Mammary epithelial cell (primary cell): ENCODE measurements at regions not wholly inside any gene's neighbourhood (a gene's known extent, or its start where the extent isn't known, plus 50 kb on each side); places are given as distances from the start of the nearest gene placed in this dataset.

Experiments
- EZH2 ChIP-seq: IDR thresholded peaks from 2 replicates; pipeline ENCODE4 v1.6.1; 2012; ENCODE audit warnings: low read length, inconsistent platforms, borderline replicate concordance
- TF ChIP-seq, protein P1 (sequence below), 2 donors: IDR thresholded peaks in 1 of 2; conservative IDR thresholded peaks in 1 of 2; 2 replicates each; pipeline ENCODE4 v1.5.1; 2011 to 2012; ENCODE audit warnings: inconsistent platforms in 2 of 2, low read length in 2 of 2, mild to moderate bottlenecking in 2 of 2, control low read depth in 1 of 2, low read depth in 1 of 2; ENCODE audit not compliant: insufficient read depth in 1 of 2; ENCODE audit errors: extremely low read depth in 1 of 2

DNA sequence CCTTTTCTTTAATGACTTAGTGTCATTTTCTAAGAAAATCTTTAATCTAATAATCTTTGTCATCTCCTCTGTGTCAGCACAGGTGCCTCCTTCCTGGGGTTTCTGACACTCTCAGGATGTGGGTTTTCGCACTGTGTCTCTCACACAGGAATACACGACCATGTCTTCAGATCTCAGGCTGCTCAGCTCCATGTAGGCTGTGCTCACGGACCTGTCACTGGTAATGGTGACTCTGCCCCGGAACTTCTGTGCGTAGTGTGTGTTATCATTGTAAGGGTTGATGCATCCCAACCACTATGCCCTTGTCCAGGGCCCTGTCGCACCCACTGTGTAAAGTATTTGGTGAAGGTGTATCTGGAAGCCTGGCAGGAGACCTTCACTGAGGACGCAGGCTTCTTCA, 647.8 kb downstream of the TMEM121 start:
- TF ChIP-seq, protein P1, sequence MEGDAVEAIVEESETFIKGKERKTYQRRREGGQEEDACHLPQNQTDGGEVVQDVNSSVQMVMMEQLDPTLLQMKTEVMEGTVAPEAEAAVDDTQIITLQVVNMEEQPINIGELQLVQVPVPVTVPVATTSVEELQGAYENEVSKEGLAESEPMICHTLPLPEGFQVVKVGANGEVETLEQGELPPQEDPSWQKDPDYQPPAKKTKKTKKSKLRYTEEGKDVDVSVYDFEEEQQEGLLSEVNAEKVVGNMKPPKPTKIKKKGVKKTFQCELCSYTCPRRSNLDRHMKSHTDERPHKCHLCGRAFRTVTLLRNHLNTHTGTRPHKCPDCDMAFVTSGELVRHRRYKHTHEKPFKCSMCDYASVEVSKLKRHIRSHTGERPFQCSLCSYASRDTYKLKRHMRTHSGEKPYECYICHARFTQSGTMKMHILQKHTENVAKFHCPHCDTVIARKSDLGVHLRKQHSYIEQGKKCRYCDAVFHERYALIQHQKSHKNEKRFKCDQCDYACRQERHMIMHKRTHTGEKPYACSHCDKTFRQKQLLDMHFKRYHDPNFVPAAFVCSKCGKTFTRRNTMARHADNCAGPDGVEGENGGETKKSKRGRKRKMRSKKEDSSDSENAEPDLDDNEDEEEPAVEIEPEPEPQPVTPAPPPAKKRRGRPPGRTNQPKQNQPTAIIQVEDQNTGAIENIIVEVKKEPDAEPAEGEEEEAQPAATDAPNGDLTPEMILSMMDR (conservative IDR thresholded peaks at IDR 0.05 in 1 of 2, IDR thresholded peaks at IDR 0.05 in 1 of 2; ENCODE audit: extremely low read depth in 1 of 2, insufficient read depth in 1 of 2, low read depth in 1 of 2, low read length in 2 of 2), result no peak
- TF ChIP-seq EZH2, result no peak
